A549 (cell line): ENCODE measurements at regions not wholly inside any gene's neighbourhood (a gene's known extent, or its start where the extent isn't known, plus 50 kb on each side); places are given as distances from the start of the nearest gene placed in this dataset.

ENCODE experiments used
- BCL3 ChIP-seq: fragments of >200 bp; sonication (Bioruptor Twin); formaldehyde crosslinking; IDR thresholded peaks from 3 replicates; pipeline ENCODE4 v1.6.1; 2016
- MAZ ChIP-seq: fragments of 150-350 bp; IDR thresholded peaks from 2 replicates; pipeline ENCODE4 v1.6.1; 2014; ENCODE audit warnings: antibody characterized with exemption, low read depth, low read length, borderline replicate concordance
- RAD21 ChIP-seq, 2 experiments: fragments of >200 bp in 1 of 2; sonication (Bioruptor Twin) in 1 of 2; formaldehyde crosslinking in 1 of 2; IDR thresholded peaks in 1 of 2; conservative IDR thresholded peaks in 1 of 2; 2 replicates in 1 of 2; 3 replicates in 1 of 2; pipeline ENCODE4 v1.6.1; 2012 to 2018; ENCODE audit warnings: inconsistent platforms in 1 of 2
- RCOR1 ChIP-seq: fragments of 150-350 bp; IDR thresholded peaks from 2 replicates; pipeline ENCODE4 v1.6.1; 2014; ENCODE audit warnings: antibody characterized with exemption, low read length, low read depth
- ZFP36 ChIP-seq: fragments of 450-650 bp; IDR thresholded peaks from 2 replicates; pipeline ENCODE4 v1.6.1; 2014; ENCODE audit warnings: borderline replicate concordance; ENCODE audit not compliant: partially characterized antibody
- TF ChIP-seq, protein P1 (sequence below): fragments of >200 bp; sonication (Bioruptor Twin); formaldehyde crosslinking; IDR thresholded peaks from 3 replicates; pipeline ENCODE4 v1.5.1; 2016

- TF ChIP-seq BCL3 (no peak), ZFP36 (no peak), RCOR1 (no peak), RAD21 (conservative IDR thresholded peaks at IDR 0.05 in 1 of 2, IDR thresholded peaks at IDR 0.05 in 1 of 2) (no peak), MAZ (no peak)
- TF ChIP-seq, protein P1, sequence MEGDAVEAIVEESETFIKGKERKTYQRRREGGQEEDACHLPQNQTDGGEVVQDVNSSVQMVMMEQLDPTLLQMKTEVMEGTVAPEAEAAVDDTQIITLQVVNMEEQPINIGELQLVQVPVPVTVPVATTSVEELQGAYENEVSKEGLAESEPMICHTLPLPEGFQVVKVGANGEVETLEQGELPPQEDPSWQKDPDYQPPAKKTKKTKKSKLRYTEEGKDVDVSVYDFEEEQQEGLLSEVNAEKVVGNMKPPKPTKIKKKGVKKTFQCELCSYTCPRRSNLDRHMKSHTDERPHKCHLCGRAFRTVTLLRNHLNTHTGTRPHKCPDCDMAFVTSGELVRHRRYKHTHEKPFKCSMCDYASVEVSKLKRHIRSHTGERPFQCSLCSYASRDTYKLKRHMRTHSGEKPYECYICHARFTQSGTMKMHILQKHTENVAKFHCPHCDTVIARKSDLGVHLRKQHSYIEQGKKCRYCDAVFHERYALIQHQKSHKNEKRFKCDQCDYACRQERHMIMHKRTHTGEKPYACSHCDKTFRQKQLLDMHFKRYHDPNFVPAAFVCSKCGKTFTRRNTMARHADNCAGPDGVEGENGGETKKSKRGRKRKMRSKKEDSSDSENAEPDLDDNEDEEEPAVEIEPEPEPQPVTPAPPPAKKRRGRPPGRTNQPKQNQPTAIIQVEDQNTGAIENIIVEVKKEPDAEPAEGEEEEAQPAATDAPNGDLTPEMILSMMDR = no peak
Observed at GRCh38 chr19:13705201-13705600, 59.1 kb upstream of the MRI1 start.
